C1 segment of cervical spinal cord (tissue), 14 donors: ENCODE measurements at regions not wholly inside any gene's neighbourhood (a gene's known extent, or its start where the extent isn't known, plus 50 kb on each side); places are given as distances from the start of the nearest gene placed in this dataset.
"Not testable (repeated sequence)": the region's sequence is repeated elsewhere in the genome, so short reads cannot be mapped to it uniquely, and the experiment has no call there.

Experiments used
- DNase-seq, 14 donors: peaks; one replicate each; lab custom pipeline; 2025; lab: John Stamatoyannopoulos, UW

GRCh38 chr1:163571950-163572349, 250.2 kb downstream of the NUF2 start:
- DNase-seq: no peak

DNA sequence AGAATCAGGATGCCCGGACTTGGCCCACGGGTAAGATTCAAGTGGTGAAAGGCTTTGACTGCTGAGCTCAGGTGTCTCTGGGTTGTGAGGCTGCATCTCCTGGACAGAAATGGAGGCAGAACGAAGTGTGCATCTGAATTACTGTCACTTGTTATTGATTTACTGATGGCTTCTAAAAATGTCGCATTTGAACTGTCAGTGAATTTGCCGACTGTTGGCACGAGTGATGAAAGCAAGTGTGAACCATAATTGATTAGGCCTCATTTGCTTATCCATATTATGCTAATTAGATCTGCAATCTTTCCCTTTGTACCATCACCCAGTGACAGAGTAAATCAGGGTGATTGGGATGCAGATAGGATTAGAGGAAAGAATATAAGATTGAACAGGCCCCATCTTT, 252.4 kb downstream of the NUF2 start:
- no peak for DNase-seq

- no peak for DNase-seq
Measured at GRCh38 chr1:163580926-163581325, 259.2 kb downstream of the NUF2 start.

DNA sequence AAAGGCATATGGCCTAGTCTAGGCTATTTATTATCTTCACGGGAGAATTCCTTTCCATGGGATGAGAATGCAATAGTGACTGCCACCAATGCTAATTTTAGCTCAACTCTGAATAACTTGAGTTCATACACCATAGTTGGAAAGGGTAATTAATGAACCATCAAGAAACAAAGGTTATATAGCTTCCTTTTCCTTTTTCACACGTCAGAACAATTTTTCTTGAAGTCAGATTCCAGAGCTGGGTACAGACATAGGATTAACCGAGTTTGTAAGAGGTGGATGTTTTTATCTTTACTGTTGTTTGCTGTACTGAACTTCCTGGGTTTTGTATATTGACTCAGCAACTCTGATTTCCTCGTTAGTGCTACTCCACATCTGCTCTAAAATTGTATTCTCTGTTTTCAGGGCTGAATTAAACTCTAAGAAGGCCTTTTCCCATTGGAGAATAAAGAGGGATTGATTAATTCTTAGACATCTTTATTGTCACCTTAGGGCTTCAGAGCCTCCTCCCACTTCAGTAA, 262.0 kb downstream of the NUF2 start:
- DNase-seq: no peak

DNA sequence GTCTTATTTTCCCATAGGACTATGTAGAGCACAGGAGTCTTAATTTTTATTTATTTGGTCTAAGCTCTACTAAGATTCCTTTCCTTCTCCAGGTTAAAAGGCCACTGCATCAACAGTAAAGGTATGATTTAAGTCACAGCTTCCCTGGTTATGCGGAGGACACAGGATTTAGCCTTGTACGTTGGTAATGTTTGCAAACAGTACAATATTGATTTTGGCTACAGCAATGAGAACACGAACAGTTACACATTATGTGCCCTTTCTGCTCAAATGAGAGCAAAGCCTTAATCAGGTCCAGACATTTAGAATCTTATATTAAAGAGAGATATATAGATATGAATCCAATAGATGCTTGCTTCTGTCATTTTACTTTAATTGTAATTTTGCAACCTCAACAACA, 264.0 kb downstream of the NUF2 start:
- no peak for DNase-seq

- no peak for DNase-seq
Measured at GRCh38 chr1:163588796-163589195, 267.0 kb downstream of the NUF2 start.

GRCh38 chr1:163589735-163590134, 268.0 kb downstream of the NUF2 start:
- no peak for DNase-seq

- DNase-seq: not testable (repeated sequence)
Measured at GRCh38 chr1:163591131-163591530, 269.4 kb downstream of the NUF2 start.

DNA sequence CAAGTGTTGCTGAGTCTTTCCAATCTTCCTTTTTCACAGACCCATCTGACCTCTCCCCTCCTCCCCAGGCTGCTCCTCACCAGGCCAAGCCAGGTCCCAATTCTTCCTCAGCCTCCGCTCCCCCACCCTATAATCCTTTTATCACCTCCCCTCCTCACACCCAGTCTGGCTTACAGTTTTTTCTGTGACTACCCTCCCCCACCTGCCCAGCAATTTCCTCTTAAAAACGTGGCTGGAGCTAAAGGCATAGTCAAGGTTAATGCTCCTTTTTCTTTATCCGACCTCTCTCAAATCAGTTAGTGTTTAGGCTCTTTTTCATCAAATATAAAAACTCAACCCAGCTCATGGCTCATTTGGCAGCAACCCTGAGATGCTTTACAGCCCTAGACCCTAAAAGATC, 270.9 kb downstream of the NUF2 start:
- DNase-seq: not testable (repeated sequence)

DNA sequence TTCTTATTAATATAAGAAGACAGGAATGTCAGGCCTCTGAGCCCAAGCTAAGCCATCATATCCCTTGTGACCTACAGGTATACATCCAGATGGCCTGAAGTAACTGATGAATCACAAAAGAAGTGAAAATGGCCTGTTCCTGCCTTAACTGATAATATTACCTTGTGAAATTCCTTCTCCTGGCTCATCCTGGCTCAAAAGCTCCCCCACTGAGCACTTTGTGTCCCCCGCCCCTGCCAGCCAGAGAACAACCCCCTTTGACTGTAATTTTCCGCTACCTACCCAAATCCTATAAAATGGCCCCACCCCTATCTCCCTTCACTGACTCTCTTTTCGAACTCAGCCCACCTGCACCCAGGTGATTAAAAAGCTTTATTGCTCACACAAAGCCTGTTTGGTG, 274.4 kb downstream of the NUF2 start:
- not testable (repeated sequence) for DNase-seq

DNA sequence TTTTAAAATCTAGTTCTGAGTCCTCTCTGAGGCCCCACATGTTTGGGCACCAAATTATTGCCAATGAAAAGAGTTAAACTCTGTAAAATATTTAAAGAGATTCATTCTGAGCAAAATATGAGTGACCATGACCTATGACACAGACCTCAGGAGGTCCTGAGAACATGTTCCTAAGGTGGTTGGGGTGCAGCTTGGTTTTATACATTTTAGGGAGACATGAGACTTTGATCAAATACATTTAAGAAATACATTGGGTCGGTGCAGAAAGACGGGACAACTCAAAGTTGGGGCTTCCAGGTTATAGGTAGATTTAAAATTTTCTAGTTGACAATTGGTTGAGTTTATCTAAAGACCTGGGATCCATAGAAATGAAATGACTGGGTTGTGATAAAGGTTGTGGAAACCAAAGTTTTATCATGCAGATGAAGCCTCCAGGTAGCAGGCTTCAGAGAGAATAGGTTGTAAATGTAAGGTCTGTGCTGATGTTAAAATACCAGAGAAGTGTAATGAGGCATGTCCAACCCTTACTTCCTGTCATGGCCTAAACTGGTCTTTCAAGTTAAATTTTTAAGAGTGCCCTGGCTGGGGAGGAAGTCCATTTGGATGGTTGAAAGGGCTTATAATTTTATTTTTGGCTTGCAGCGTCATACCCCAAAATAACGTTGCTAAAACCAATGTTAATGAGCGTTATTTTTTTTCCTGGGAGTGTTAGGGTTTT, 274.9 kb downstream of the NUF2 start:
- no peak for DNase-seq

GRCh38 chr1:163604321-163604720, 282.6 kb downstream of the NUF2 start:
- DNase-seq: no peak

GRCh38 chr1:163604896-163605295, 283.1 kb downstream of the NUF2 start:
- no peak for DNase-seq

- no peak for DNase-seq
Measured at GRCh38 chr1:163608979-163609378, 287.2 kb downstream of the NUF2 start.

DNA sequence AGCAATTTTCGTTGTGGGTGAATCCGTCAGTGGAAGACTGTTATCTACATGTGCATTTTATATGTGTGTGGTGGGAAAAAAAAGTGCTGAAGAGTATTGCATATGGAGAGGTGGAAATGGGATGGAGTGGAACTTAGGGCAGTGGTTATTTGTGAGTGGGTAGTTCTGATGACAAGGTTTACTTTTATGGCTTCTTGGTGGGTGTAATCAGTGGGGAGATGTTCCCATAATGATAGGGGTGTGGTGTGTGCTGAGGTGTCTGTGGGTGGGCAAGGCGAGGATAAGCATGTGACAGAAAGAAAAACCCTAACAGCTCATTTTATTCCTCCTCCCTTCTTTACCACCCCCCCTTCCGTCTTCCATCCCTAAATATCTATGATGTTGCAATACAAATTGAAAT, 288.1 kb downstream of the NUF2 start:
- no peak for DNase-seq

- DNase-seq: no peak
Measured at GRCh38 chr1:163610486-163610885, 288.7 kb downstream of the NUF2 start.

DNA sequence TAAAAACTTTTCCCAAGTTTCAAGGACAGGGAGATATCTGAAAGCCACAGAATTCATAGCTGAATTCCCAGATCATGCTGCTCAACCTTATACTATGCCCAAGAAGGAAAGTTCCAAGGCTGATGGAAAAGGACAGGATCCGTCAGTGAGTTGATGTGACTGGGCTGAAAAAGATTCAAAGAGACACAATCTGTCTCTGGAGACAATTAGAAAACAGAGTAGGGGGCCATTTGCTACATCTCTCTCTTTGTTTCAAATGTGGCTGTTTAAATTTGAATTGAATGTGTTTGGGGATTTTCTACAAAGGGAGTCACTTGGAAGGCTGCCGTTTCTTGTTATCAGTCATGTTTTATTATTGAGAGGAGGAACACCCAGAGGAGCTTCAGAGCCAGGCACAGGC, 292.6 kb downstream of the NUF2 start:
- DNase-seq: no peak

GRCh38 chr1:163628034-163628773, 306.4 kb downstream of the NUF2 start:
- DNase-seq: no peak

DNA sequence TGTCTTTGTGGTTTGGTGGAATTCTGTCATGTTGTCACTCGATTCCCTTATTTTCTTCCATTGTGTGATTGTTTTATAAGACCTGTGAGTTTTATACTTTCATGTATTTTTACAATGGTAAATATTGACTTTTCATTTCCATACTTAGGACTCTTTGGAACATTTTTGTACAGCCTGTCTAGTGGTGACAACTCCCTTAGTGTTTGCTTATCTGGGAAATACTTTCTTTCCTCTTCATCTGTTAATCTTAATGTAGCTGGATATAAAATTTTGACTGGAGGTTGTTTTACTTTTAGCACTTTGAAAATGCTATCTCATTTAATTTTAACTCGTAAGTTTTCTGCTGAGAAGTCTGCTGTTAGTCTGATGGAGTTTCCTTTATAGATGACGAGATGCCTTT, 310.5 kb downstream of the NUF2 start:
- DNase-seq: no peak

DNA sequence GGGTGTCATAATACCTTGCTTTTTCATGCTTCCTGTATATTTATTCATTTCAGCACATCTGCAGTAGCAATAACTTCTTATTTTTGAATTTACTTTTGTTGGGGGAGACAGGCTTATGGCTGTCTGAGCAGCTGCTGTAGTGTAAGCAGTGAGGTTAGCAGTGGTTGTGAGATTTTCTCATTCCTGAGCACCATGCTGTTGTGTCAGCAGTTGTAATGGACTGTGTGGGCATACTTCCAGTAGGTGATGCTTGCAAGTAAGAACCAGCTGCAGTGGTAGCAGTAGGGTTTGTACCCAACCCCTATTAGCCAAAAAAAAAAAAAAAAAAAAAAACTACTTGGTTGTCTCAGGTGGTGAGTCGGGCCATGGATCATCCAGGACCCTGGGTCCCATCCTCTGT, 311.6 kb downstream of the NUF2 start:
- no peak for DNase-seq

GRCh38 chr1:163645676-163646075, 323.9 kb downstream of the NUF2 start:
- not testable (repeated sequence) for DNase-seq

DNA sequence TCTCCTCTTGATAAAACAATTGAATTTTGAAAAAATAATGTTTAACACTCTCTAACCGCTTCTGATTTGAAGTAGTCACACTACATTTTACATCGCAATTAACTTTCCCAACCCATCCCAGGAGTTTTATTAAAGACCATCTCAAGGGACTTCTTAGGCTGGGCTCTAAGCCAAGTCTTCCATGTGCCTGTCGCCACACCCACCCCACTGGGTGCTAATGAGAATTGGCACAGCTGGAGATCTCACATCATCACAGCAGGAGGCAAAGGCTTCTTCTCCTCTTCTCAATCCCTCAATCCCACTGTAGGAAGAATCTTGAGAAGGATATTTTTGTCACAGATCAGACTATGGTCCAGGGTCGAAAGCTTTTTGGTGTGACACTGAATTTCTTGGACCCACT, 328.9 kb downstream of the NUF2 start:
- no peak for DNase-seq

GRCh38 chr1:163652441-163652840, 330.7 kb downstream of the NUF2 start:
- no peak for DNase-seq
